Stimulated activated CD8-positive, alpha-beta memory T cell treated with anti-CD3 and anti-CD28 coated beads, Interleukin-4, amount 100 ng/mL, for 24 hours (primary cell): ENCODE measurements at regions not wholly inside any gene's neighbourhood (a gene's known extent, or its start where the extent isn't known, plus 50 kb on each side); places are given as distances from the start of the nearest gene placed in this dataset.

Experiments used
- DNase-seq: peaks from one replicate; pipeline ENCODE4 v3.0.0-alpha.2; 2020; ENCODE audit warnings: low read depth

DNA sequence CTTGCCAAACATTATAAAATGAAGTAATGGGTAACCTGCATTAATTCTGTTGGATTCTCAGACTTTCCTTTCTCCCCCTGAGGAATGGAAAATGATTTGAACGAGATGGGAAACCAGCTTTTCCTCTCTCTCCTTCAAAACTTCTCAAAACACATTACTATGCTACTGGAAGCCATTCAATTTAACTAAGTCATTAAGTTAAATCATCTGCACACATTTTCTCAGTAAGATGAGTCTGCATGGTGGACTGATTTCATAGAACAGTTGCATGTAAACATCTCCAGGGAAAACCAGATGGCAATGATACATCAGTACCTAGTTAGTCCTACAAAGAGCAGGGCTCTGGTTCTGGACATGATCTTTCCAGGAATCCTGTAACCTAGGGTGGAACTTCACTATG is 59.9 kb downstream of the BMP4 start:
- DNase-seq = no peak

DNA sequence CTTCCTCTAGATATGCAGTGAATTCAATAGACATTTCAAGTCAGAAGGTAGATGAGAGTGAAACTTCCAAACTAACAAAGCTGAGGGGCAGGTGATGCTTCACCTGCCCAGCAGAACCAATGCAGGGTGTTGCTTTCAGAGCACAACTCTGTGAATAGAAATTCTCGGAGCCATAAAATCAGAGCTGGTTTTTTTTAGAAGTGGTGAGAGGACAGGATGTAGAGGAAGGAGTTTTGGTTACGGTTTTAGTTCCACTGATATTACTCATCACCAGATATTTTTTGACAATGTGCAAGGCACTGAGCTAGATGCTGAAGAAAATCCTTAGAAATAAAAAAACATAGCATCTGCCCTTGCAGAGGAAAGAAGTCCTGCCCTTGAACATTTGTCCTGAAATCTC is 62.2 kb downstream of the BMP4 start:
- no peak for DNase-seq

DNA sequence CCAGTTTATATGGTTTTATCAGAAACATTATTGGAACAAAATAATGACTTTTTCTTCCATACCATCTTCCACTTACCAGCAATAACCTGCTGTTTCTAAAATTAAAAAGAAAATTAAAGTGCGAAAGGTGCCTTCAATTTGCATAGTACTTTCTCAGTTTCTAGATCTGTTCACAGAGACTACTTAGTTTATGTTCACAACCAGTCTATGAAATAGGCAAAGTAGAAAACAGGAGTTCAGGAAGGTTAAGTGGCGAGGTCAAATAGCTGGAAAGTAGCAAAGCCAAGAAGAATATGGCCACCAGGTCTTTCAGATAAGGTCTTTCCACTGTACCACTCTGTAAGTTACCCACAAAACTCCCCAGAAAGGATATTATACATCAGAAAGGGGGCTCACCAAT is 63.3 kb downstream of the BMP4 start:
- no peak for DNase-seq

DNA sequence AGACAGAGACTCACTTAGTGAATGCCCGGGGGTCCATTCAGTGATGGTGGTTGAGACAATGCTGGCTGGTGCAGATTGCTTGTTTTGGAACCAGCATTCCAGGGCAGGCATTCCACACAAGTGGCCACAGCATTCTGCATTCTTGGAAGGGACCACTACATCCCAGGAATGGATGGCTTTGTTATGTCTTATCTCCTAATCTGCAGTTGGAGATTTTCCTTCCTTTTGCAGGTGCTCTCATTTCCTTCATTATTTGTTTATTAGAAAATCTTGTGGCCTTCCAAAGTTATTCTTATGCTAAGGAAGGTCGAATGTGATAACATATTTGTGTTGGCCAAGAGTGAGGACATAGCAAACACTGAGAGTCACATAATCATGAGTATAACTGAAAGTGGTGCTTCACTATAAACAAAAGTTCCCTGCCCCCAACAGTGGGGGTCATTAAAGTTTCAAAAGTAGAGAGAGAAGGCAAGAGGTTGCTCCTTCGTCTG is 66.0 kb downstream of the BMP4 start:
- no peak for DNase-seq

DNA sequence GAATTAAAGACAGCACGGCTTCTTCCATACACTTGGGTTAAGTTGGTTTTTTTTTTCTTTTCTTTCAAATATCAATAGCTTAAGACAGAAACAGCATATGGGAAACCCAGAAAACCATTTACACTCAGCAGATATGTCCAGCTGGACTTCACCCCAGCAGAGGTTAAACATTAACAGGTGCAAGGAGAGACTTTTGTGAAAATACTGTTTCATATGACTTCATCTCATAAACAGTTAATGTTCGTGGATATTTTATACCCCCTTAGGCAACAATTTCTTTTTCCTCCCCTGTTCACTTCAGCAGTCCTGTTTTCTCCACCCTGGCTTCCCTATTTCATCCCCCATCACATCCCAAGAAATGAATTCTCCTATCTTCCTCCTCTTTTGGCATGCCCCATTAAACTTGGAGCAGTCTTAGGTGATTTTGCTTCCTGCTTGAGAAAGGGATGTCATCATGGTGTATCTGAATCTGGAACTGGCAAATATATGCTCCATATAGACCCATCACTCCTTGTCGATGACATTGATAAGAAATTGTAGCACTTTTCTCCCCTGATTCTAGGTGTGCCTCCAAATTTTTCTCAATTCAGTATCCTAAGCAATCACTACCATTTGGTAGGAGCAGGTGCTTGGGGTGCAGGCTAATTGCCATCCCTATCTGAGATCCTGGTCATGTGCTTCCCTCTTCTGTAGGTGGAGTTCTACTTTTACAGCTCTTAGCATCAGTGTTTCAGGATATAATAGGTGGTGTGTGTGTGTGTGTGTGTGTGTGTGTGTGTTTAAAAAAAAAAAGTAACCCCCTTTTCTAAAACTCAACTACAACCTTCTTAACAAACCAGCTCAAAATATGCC is 67.9 kb downstream of the BMP4 start:
- no peak for DNase-seq

DNA sequence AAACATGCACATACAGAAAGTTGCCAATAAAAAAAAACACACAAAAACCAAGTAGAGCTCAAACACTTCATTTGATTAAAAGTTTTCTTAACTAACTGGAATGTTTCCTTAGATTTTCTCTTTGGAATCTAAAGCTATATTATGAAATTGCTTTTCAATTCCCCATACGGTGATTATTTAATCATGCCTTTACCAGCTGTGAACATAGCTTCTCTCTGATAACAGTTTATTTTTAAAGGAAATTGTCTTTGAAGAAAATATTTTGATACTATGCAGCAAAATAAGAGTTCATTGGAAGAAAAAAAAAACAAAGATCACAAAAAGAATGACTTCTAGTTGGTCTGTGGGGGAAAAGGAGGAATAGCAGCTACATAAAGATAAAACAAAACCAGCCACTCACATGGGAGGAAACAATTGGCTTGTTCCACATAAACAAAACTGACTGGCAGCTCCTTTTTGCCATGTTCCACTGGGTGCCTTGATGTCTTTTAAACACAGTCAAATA is 71.4 kb downstream of the BMP4 start:
- no peak for DNase-seq

DNA sequence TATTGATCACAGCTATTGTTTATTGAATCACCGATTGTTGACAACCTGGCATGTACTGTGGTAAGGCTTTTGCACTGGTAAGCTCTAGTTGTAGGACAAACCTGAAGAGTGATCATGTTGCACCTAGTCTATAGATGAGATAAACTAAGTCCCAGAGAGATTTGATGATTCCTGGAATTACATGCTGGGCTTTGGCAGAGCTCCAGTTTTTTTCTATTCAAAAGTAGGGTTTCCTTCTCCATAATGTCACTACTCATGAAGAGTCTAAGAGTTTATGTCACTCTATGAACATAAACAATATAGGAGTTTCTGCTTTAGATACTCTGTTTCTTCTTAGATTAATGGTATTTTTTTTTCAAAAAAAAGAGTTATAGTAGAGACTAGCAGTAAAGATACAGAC is 72.0 kb downstream of the BMP4 start:
- DNase-seq = no peak

DNA sequence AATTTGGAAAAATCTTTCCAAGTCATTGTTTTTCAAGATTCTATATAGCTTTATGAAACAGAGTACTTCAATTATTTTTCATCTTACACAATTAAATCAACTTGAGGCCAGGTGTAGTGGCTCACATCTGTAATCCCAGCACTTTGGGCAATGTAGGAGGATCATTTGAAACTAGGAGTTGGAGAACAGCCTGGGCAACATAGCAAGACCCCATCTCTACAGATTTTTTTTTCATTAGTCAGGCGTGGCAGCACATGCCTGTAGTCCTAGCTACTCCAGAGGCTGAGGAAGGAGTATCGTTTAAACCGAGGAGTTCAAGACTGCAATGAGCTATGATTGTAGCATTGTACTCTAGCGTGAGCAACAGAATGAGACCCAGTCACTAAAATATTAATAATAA is 72.9 kb downstream of the BMP4 start:
- no peak for DNase-seq

DNA sequence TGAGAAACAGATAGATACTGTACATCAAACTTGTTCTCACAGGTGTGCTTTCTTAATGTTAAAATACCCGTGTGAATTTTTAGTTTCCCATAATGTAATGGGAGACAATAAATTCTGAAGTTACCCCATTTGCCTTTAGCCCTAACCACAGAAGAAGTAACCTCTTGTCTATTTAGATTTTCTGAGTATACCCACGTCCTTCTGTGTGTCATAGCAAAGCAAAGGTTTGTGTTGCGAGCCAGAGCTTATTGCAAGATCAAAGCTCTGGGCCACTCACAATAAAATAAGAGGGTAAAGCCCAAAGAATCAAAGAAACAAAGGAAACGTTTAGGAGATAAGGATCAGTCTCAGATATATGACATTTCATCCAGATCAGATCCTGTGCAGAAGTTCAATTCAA is 73.9 kb downstream of the BMP4 start:
- DNase-seq = no peak

DNA sequence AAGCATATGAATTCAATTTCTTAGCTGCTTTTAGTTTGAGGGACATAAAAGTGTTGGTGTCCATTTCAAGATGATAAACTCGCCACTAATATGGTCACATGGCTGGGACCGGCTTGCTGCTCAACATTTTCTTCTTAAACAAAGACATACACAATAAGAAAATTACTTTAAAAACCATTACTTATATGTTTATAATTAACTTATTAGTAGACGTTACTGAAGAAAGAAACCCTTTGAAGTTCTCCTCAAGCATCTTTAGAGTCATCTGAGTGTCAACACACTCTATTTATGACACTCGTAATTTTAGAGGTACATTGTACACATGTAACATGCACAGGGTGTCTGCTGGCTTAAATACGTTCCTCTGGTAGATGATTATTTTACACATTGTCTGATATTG is 74.7 kb downstream of the BMP4 start:
- no peak for DNase-seq

DNA sequence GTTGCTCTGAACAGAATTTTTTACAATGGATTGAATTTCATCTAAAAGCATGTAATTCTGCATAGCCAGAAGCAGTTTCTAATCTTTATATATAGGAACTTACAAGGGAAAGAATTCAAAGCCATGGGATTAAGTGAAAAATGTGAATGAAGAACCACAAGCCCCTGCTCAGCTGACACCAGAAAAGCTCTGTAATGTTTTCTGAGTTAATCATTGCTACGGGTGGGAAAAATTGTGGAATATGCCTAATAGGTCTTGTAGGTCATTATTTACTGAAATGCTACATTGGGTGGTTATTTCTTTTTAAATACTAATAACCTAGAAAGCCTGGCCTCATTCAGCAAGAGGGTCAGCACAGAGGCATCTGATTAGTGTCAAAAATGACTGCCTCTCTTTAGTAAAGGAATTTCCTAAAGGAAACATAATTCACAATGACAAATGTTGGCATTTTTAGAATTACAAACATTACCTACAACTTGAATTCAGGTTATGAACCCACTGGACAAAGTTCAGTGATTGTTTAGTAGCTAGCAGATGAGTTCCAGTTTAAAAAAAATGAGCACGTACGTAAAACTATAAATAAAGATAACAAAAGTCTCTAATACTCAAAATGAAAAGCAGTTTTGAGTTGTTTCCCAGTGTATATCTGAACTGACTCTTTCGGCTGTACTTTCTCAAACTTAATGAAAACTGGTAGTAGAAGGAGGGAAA is 75.3 kb downstream of the BMP4 start:
- no peak for DNase-seq

DNA sequence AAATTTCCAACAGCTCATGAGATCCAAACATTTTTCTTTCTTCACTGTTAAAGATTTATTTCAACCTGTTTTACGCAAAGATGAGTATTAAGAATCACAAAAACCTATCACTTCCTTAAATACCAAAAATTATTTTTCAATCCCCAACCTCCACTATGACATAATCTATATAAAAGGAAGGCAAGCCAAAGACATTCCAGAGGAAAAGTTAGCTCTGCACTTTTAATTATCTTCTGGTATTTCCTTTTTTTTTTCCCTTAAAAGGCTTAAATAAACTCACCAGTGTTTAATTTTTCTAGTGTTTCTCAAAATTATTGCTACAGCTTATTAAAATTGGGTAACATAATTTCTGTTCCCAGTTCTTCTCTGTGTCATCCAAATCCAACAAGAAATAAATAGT is 75.9 kb downstream of the BMP4 start:
- DNase-seq = no peak

DNA sequence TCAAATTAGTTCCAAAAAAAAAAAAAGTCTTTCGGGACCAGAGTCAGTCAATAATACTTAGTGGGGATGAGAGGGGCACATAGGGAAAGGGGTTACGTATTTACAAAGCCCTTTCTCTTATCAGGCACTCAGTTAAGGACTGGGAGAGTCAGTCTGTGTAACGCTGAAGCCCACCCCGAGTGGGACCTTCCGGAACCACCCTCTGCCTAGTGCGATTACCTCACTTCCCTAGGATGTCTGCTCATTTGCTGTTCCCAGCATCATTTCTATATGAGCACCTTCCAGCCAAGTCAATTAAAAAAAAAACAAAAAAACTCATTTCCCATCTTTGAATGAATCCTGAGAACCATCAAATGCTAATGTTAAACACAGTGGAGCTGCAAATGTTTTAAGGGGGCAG is 76.9 kb downstream of the BMP4 start:
- no peak for DNase-seq

DNA sequence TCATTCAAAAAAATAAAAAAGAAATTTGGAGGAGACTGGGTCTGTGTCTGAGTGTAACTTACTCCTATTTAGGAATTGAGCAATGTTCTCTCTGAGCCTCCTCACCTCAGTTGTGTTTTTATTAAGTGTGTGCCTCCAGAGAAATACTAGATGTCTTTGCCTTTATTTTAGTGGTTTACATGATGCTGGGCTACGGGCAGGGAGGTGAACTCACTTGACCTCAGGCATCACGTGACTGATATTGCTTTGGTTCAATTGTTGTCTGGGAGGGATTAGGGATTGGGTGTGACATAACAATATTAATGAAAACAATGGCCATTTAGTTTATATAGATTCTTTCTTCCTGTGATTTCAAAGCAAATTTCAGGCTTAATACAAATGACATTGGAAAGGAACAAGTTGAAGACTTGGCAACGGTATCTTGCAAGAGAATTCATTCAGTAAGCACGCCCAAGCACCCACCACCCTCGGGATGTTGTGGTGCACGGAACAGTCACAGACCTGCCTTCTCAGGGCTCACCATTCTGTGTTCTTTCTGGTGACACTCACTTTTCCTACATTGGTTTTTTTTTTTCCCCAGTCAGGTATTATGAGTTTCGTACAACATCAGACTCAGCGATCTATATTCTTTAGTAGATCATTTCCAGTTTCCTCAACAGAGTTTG is 77.5 kb downstream of the BMP4 start:
- DNase-seq = no peak

DNA sequence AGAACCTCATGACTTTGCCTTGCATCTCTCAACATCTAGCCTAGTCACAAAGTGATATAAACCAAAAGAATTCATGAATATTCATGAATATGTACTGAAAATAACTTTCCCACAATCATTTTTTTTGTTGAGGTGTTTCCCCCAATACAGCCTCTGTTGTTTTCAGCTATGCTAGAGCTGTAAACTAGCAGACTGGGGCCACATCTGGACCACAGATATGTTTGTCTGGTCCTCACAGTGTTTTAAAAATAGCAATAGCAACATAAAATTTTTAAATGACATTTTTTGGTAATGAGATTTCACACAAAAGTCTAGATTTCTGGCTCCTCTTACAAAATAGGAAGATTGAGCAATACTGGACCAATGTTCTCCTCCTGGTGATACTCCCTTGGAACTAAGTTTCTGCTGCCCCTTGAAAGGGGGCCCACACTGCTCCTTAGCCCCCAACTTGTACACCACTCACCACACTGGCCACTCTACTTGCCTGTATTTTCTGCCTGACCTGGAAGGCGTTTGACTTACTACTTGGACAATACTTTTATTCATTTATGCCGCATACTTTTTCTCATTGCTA is 81.2 kb downstream of the BMP4 start:
- no peak for DNase-seq

DNA sequence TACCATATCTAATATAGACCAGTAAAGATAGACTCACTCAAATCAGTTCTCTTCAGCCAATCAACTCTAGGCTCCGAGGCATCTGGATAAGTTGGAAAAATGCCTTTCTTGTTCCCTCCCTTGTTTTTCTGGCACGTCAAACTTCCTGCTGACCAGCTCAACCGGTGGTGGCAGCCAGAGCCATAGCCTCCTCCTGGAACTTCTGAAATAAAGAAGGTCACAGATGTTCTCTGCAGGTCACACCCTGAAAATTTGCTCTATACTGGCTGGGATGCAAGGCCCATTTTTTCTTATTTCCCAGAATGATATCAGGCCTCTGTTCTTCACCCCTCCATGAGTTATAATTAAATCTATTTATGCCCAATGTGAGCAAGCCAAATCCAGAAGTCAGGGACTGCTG is 81.9 kb downstream of the BMP4 start:
- DNase-seq = no peak

DNA sequence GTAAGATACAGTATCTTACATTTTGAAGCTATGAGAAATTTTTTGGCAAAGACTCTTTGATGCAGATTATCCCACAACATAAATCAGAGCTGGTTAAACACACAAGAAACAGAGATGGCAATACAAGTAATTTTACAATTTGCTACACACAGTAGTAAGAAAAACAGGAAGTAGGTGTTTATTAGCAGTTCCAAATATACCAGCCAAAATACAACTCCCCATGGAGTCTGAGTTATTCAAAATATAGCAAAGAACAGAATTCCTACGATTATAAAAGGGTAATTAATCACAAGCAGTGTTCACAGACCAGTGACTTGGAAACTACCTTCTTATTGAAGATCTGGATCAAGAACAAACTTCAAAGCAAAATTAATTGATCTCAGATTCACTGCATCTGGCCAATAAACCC is 83.9 kb downstream of the BMP4 start:
- no peak for DNase-seq

DNA sequence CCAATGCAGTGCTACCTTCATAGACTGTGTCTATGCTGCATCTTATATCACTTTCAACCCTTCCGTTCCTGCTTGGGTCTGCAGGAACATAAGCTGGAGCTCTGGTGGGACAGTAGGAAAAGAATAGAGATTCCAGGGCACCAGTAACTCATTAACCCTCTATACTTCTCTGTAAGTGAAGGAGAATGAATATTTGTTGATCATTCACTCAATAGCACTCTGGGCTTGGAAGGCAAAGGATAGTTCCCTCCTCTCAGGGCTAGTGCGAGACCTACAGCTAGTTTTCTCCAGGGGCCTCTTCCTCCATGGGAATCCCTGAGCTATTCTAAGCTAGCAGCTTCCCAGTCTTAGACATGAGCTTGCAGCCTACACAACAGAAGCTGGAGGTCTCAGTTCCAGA is 84.7 kb downstream of the BMP4 start:
- DNase-seq = no peak

DNA sequence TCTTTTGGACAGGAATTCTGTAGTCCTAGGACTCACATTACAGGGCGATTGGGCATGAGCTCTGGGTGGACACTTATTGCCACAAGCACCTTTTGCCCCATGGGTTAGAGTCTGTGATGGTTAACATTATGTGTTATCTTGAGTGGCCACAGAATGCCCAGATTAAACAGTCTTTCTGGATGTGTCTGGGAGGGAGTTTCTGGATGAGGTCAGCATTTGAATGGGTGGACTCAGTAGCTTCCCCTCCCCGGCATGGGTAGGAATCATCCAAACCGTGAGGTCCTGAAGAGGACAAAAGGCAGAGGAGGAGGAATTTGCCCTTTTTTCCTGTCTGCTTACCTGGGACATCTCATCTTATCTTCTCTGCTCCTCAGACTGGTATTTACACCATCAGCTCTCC is 85.6 kb downstream of the BMP4 start:
- DNase-seq = no peak

DNA sequence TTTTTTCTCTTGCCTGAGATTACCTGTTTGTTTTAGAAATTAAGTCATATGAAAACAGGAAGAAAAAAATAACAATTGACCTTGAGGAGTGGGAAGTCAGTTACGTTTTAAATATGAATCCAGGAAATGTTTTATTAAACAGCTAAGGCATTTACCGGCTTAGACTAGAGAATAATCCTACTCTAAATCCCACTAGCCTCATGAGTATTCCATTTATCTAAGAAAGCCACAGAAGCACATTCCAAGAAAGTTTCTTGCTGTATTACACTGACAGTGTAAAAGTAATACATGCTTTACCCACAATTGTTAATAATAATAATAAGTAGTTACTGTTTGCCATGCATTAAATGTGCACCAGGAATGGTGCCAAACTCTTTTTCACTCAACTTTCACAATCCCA is 90.9 kb downstream of the BMP4 start:
- DNase-seq = no peak

DNA sequence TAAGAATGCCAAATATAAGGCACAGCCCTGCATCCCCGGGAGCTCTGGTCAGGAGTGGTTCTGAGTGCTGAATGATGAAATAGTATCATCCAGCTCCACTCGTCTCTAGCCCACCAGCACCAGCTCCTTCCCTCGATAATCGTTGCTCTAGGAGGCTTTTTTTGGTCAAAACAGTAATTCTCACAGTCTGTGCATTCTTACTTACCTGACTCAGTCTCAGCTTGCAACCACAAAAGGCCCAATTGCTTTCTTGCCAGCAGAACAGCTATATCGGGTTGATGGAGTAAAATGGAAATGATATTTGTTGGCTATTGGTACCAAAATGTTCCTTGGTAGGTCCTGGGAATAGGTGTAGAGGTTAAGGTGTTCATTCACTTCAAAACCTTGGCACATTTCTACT is 94.8 kb downstream of the BMP4 start:
- DNase-seq = no peak

DNA sequence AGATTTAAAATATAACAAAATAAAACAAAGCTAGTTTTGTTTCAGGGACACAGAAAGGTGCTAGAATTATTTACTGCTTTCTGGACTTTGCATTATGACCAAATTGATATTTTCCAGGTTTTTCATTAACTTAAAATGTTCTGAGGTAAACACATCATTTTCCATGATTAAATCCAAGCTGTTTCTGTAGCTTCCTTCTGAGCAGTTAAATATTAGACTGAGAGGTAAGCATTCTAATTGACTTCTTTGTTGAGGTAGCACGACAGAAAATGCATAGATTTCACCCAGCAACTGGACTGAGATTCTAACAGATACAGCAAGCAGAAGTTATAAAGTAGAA is 98.3 kb downstream of the BMP4 start:
- no peak for DNase-seq
